H1 (cell line): ENCODE measurements at regions not wholly inside any gene's neighbourhood (a gene's known extent, or its start where the extent isn't known, plus 50 kb on each side); places are given as distances from the start of the nearest gene placed in this dataset.

Experiments
- CTCF ChIA-PET: fragments of 300-600 bp; sonication (Branson Sonifier 250); formaldehyde crosslinking; loops from one replicate; lab custom pipeline; 2021; ENCODE audit not compliant: partially characterized antibody; lab: Charles Lee
- POLR2A ChIA-PET: fragments of 300-600 bp; sonication (Branson Sonifier 250); formaldehyde crosslinking; loops from one replicate; lab custom pipeline; 2021; ENCODE audit warnings: inconsistent platforms; ENCODE audit not compliant: partially characterized antibody; lab: Charles Lee
- DNase-seq, 2 experiments: peaks; one replicate each; pipeline versions ENCODE4 v3.0.0 to v3.0.0-alpha.2; 2010 to 2022; ENCODE audit warnings: low spot score in 2 of 2, low read depth in 1 of 2, mixed read lengths in 1 of 2
- FAIRE-seq: peaks from 2 replicates; lab custom pipeline; 2011; peaks lifted over from hg19 to GRCh38; lab: Jason Lieb, UNC
- H2AFZ ChIP-seq: 2 replicates; pipeline ENCODE4 v1.8.1; 2012; ENCODE audit warnings: low read length, inconsistent platforms
- H2AK5ac ChIP-seq: 2 replicates; pipeline ENCODE4 v1.6.1; 2013; ENCODE audit warnings: low read depth, low read length
- H2BK120ac ChIP-seq: replicated peaks from 2 replicates; pipeline ENCODE3; 2013; ENCODE audit warnings: low read depth, low read length, inconsistent platforms
- H2BK12ac ChIP-seq: 2 replicates; pipeline ENCODE4 v1.6.1; 2013; ENCODE audit warnings: low read depth, low read length
- H2BK15ac ChIP-seq: 2 replicates; pipeline ENCODE4 v1.6.1; 2013; ENCODE audit warnings: low read length
- H2BK20ac ChIP-seq: 2 replicates; pipeline ENCODE4 v1.6.1; 2013; ENCODE audit warnings: low read length
- H2BK5ac ChIP-seq: 2 replicates; pipeline ENCODE4 v1.6.1; 2013; ENCODE audit warnings: low read depth, low read length
- H3K14ac ChIP-seq: 2 replicates; pipeline ENCODE4 v1.6.1; 2013; ENCODE audit warnings: inconsistent platforms; ENCODE audit not compliant: insufficient read length
- H3K18ac ChIP-seq: 2 replicates; pipeline ENCODE4 v1.6.1; 2013; ENCODE audit warnings: low read length; ENCODE audit errors: extremely low read depth
- H3K23ac ChIP-seq: 2 replicates; pipeline ENCODE4 v1.6.1; 2013; ENCODE audit warnings: inconsistent platforms; ENCODE audit not compliant: insufficient read length
- H3K23me2 ChIP-seq: 2 replicates; pipeline ENCODE4 v1.6.1; 2013; ENCODE audit warnings: low read depth, low read length
- H3K27ac ChIP-seq: 2 replicates; pipeline ENCODE4 v1.6.1; 2011; ENCODE audit warnings: low read depth, low read length, inconsistent platforms
- H3K27me3 ChIP-seq, 4 experiments: replicated peaks in 1 of 4; 1 replicate in 1 of 4; 2 replicates in 3 of 4; pipeline versions ENCODE4 v1.6.1 to v1.8.1; 2011 to 2013; ENCODE audit warnings: low read length in 3 of 4, mild to moderate bottlenecking in 3 of 4, inconsistent platforms in 2 of 4, mixed read lengths in 2 of 4, moderate library complexity in 1 of 4; ENCODE audit not compliant: control insufficient read depth in 3 of 4, insufficient read depth in 3 of 4; ENCODE audit errors: extremely low read depth in 1 of 4
- H3K36me3 ChIP-seq, 4 experiments: 2 replicates each; pipeline versions ENCODE4 v1.6.1 to v1.8.1; 2011 to 2013; ENCODE audit warnings: mild to moderate bottlenecking in 4 of 4, low read length in 3 of 4, moderate library complexity in 2 of 4, control low read depth in 1 of 4, inconsistent platforms in 1 of 4; ENCODE audit not compliant: insufficient read depth in 4 of 4, control insufficient read depth in 2 of 4
- H3K4ac ChIP-seq: replicated peaks from 2 replicates; pipeline ENCODE3; 2013; ENCODE audit warnings: low read length, low read depth, mixed read lengths, inconsistent platforms; ENCODE audit not compliant: insufficient read length
- H3K4me1 ChIP-seq, 4 experiments: replicated peaks in 1 of 4; 1 replicate in 1 of 4; 2 replicates in 3 of 4; pipeline versions ENCODE4 v1.6.1 to v1.8.1; 2011 to 2013; ENCODE audit warnings: low read length in 3 of 4, inconsistent platforms in 2 of 4, mixed read lengths in 1 of 4; ENCODE audit not compliant: insufficient read depth in 4 of 4, control insufficient read depth in 3 of 4
- H3K4me2 ChIP-seq, 2 experiments: 2 replicates each; pipeline versions ENCODE4 v1.6.1 to v1.8.1; 2011 to 2013; ENCODE audit warnings: low read depth in 2 of 2, low read length in 2 of 2, control low read depth in 1 of 2, inconsistent platforms in 1 of 2, mild to moderate bottlenecking in 1 of 2; ENCODE audit not compliant: insufficient read depth in 1 of 2
- H3K4me3 ChIP-seq, 4 experiments: fragments of 200-600, 300-600 bp in 1 of 4; sonication (generic), shearing (Covaris generic), sonication (Bioruptor Twin) in 1 of 4; 2 replicates each; pipeline versions ENCODE4 v1.5.1 to v1.8.1; 2011 to 2016; ENCODE audit warnings: low read length in 4 of 4, low read depth in 3 of 4, control low read depth in 2 of 4, inconsistent platforms in 2 of 4, mild to moderate bottlenecking in 2 of 4, mixed read lengths in 1 of 4, moderate library complexity in 1 of 4; ENCODE audit not compliant: insufficient read depth in 2 of 4; ENCODE audit errors: extremely low read depth in 1 of 4
- H3K56ac ChIP-seq: replicated peaks from 2 replicates; pipeline ENCODE3; 2013; ENCODE audit warnings: low read depth, mild to moderate bottlenecking, mixed read lengths, low read length, inconsistent platforms; ENCODE audit not compliant: insufficient read length
- H3K79me1 ChIP-seq: 2 replicates; pipeline ENCODE4 v1.6.1; 2013; ENCODE audit warnings: low read depth, low read length, control low read depth
- H3K79me2 ChIP-seq, 2 experiments: 2 replicates each; pipeline versions ENCODE4 v1.6.1 to v1.8.1; 2012 to 2013; ENCODE audit warnings: low read length in 2 of 2, mild to moderate bottlenecking in 2 of 2, inconsistent platforms in 1 of 2; ENCODE audit not compliant: insufficient read depth in 2 of 2, control insufficient read depth in 1 of 2
- H3K9ac ChIP-seq, 4 experiments: replicated peaks in 1 of 4; 1 replicate in 1 of 4; 2 replicates in 3 of 4; pipeline versions ENCODE4 v1.6.1 to v1.8.1; 2011 to 2013; ENCODE audit warnings: low read depth in 3 of 4, low read length in 3 of 4, control low read depth in 2 of 4, mild to moderate bottlenecking in 2 of 4, moderate library complexity in 2 of 4, inconsistent platforms in 1 of 4; ENCODE audit errors: extremely low read depth in 1 of 4
- H3K9me3 ChIP-seq, 2 experiments: 2 replicates each; pipeline versions ENCODE4 v1.6.1 to v1.8.1; 2012 to 2013; ENCODE audit warnings: mild to moderate bottlenecking in 2 of 2, moderate library complexity in 2 of 2, control low read depth in 1 of 2, inconsistent platforms in 1 of 2, low read depth in 1 of 2, low read length in 1 of 2, mixed read lengths in 1 of 2; ENCODE audit not compliant: insufficient read depth in 2 of 2
- H4K20me1 ChIP-seq, 2 experiments: replicated peaks in 1 of 2; 2 replicates each; pipeline versions ENCODE3 to v1.8.1; 2011 to 2013; ENCODE audit warnings: inconsistent platforms in 2 of 2, low read length in 2 of 2, mild to moderate bottlenecking in 1 of 2; ENCODE audit not compliant: insufficient read depth in 2 of 2, control insufficient read depth in 1 of 2
- H4K5ac ChIP-seq: 2 replicates; pipeline ENCODE4 v1.6.1; 2013; ENCODE audit warnings: low read length, low read depth, mixed read lengths, inconsistent platforms; ENCODE audit not compliant: insufficient read length
- H4K8ac ChIP-seq: 2 replicates; pipeline ENCODE4 v1.8.0; 2013; ENCODE audit warnings: mild to moderate bottlenecking, moderate library complexity, low read length, inconsistent platforms; ENCODE audit not compliant: insufficient read depth; ENCODE audit errors: extremely low read depth
- H4K91ac ChIP-seq: replicated peaks from 2 replicates; pipeline ENCODE3; 2013; ENCODE audit warnings: low read length, mixed read lengths, inconsistent platforms; ENCODE audit not compliant: insufficient read length
- CBX5 ChIP-seq: fragments of 300-800, 300-1000 bp; sonication (generic); IDR thresholded peaks from 2 replicates; pipeline ENCODE4 v1.7.1; 2016; ENCODE audit warnings: antibody characterized with exemption, low read length, low read depth
- CEBPB ChIP-seq: IDR thresholded peaks from 2 replicates; pipeline ENCODE4 v1.6.1; 2012; ENCODE audit warnings: low read depth, low read length
- CTBP2 ChIP-seq: IDR thresholded peaks from 2 replicates; pipeline ENCODE4 v1.7.0; 2011; ENCODE audit warnings: borderline replicate concordance, mild to moderate bottlenecking, moderate library complexity, mixed read lengths, low read length; ENCODE audit not compliant: insufficient read depth, insufficient read length
- EGR1 ChIP-seq: IDR thresholded peaks from 2 replicates; pipeline ENCODE4 v1.6.1; 2011; ENCODE audit warnings: low read depth, low read length, borderline replicate concordance
- GTF2F1 ChIP-seq: IDR thresholded peaks from 2 replicates; pipeline ENCODE4 v1.6.1; 2012; ENCODE audit warnings: low read depth, low read length, improper control_type of control experiment, borderline replicate concordance
- JUND ChIP-seq: IDR thresholded peaks from 2 replicates; pipeline ENCODE4 v1.6.1; 2011; ENCODE audit warnings: mild to moderate bottlenecking, improper control_type of control experiment, low read length
- KDM4A ChIP-seq: IDR thresholded peaks from one replicate; pipeline ENCODE4 v1.7.1; 2012; ENCODE audit warnings: low read depth, mild to moderate bottlenecking, moderate library complexity, low read length, inconsistent platforms; ENCODE audit not compliant: severe bottlenecking
- MAFK ChIP-seq: IDR thresholded peaks from 2 replicates; pipeline ENCODE4 v1.6.1; 2012; ENCODE audit warnings: low read depth, mild to moderate bottlenecking, improper control_type of control experiment, low read length
- NRF1 ChIP-seq: IDR thresholded peaks from 2 replicates; pipeline ENCODE4 v1.6.1; 2011; ENCODE audit warnings: mild to moderate bottlenecking, low read depth, low read length, improper control_type of control experiment
- POLR2AphosphoS5 ChIP-seq: IDR thresholded peaks from 2 replicates; pipeline ENCODE4 v1.6.1; 2011; ENCODE audit warnings: low read depth, low read length
- RXRA ChIP-seq: IDR thresholded peaks from 2 replicates; pipeline ENCODE4 v1.6.1; 2011; ENCODE audit warnings: low read depth, mild to moderate bottlenecking, low read length, moderate library complexity; ENCODE audit not compliant: insufficient read depth
- SAP30 ChIP-seq: fragments of 300-600 bp; sonication (generic); IDR thresholded peaks from 2 replicates; pipeline ENCODE4 v1.7.1; 2012; ENCODE audit warnings: low read length, moderate library complexity, mild to moderate bottlenecking, inconsistent platforms; ENCODE audit not compliant: insufficient read depth, insufficient replicate concordance
- SP2 ChIP-seq: IDR thresholded peaks from 2 replicates; pipeline ENCODE4 v1.6.1; 2012; ENCODE audit warnings: mild to moderate bottlenecking, low read length, inconsistent platforms
- SUZ12 ChIP-seq: fragments of 200-600 bp; sonication (generic); IDR thresholded peaks from 2 replicates; pipeline ENCODE4 v1.6.1; 2012; ENCODE audit warnings: mild to moderate bottlenecking, inconsistent platforms, low read length, moderate library complexity, mixed read lengths
- TAF1 ChIP-seq: IDR thresholded peaks from 2 replicates; pipeline ENCODE4 v1.6.1; 2011; ENCODE audit warnings: mild to moderate bottlenecking, low read depth, low read length
- ZNF274 ChIP-seq: IDR thresholded peaks from 2 replicates; pipeline ENCODE4 v1.7.0; 2012; ENCODE audit warnings: low read length, borderline replicate concordance; ENCODE audit errors: extremely low read depth
- WGBS, 2 experiments: shearing (Covaris generic) in 1 of 2; methylation state at CpG; one replicate each; pipeline versions ENCODE4 v1.1.6 to v1.1.7; 2013 to 2015; ENCODE audit warnings: low lambda C conversion rate in 2 of 2, mixed read lengths in 2 of 2, inconsistent platforms in 1 of 2, low coverage in 1 of 2, missing lambda C conversion rate in 1 of 2; ENCODE audit not compliant: insufficient replicate concordance in 2 of 2, insufficient coverage in 1 of 2, insufficient read length in 1 of 2; ENCODE audit errors: extremely low coverage in 1 of 2, missing lambda C conversion rate in 1 of 2; 5-methylcytosine and 5-hydroxymethylcytosine counted together

DNA sequence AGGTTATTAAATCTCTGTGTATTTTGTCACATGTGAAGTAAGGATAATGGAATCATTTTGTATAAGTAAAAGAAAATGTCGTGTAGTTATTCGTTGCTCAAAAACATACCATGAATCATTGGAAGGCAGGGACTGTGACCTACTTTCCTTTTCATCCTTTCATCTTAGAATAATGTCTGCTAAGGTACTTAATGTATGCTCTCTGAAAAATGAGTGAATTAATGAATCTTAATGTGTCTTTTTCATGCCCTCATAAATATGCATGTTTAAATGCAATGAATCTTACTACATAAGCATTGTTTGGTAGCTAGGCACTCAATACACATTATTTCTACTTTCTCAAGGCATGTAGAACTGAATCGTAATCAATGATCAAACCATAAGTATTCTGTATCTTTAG lies 343.9 kb downstream of the MAGEB5 start:
- FAIRE-seq (no peak), DNase-seq (no peak)
- ChIA-PET POLR2A (no interaction called here), CTCF (no interaction called here)
- Histone ChIP-seq H4K8ac (no peak overlapping the region), H3K79me1 (no peaks in the 10 kb centered on the region), H2BK20ac (no peak overlapping the region), H4K91ac (no peak overlapping the region), H2BK15ac (no peak overlapping the region), H3K4me3 (no peak overlapping the region), H2BK5ac (no peak overlapping the region), H3K4me2 (no peak overlapping the region), H3K27ac (no peak overlapping the region), H3K36me3 (no peaks in the 10 kb centered on the region), H3K9ac (no peak overlapping the region), H2AFZ (no peak overlapping the region), H2AK5ac (no peak overlapping the region), H3K79me2 (no peaks in the 10 kb centered on the region), H2BK12ac (no peak overlapping the region), H3K18ac (no peak overlapping the region), H3K4me1 (no peaks in the 10 kb centered on the region), H4K20me1 (no peaks in the 10 kb centered on the region), H3K4ac (no peak overlapping the region), H3K9me3 (no peaks in the 10 kb centered on the region; a peak in 1 of 4 replicates), H3K23me2 (no peaks in the 10 kb centered on the region), H2BK120ac (no peak overlapping the region), H3K27me3 (no peaks in the 10 kb centered on the region), H3K56ac (no peak overlapping the region), H3K23ac (no peak overlapping the region), H3K14ac (no peak overlapping the region), H4K5ac (no peak overlapping the region)
- WGBS, 2 experiments = 90% methylated on average over 3 of the region's 3 CpGs; no CpG with 5 or more reads in 1 of the 2 experiments
- TF ChIP-seq MAFK (no peak), GTF2F1 (no peak), KDM4A (no peak), CTBP2 (no peak), JUND (no peak), TAF1 (no peak), ZNF274 (no peak), NRF1 (no peak), SAP30 (no peak), CEBPB (no peak), CBX5 (no peak), SP2 (no peak), SUZ12 (no peak), POLR2AphosphoS5 (no peak), EGR1 (no peak), RXRA (no peak)
